Chondrocyte (in vitro differentiated cells): ENCODE measurements at regions not wholly inside any gene's neighbourhood (a gene's known extent, or its start where the extent isn't known, plus 50 kb on each side); places are given as distances from the start of the nearest gene placed in this dataset.

Source experiments
- DNase-seq: peaks from one replicate; pipeline ENCODE4 v3.0.0; 2021; ENCODE audit warnings: mixed read lengths, low spot score
- H3K27ac Mint-ChIP-seq: one replicate; pipeline ENCODE4 v1.8.0; 2021; ENCODE audit warnings: mild to moderate bottlenecking, moderate library complexity, mixed read lengths; ENCODE audit not compliant: unreplicated experiment
- H3K27me3 Mint-ChIP-seq: 2 replicates; pipeline ENCODE4 v1.8.0; 2021; ENCODE audit warnings: low read depth, mixed read lengths
- H3K36me3 Mint-ChIP-seq: 2 replicates; pipeline ENCODE4 v1.8.0; 2021; ENCODE audit warnings: low read depth, mixed read lengths
- H3K4me1 Mint-ChIP-seq: 2 replicates; pipeline ENCODE4 v1.8.0; 2021; ENCODE audit warnings: low read depth, mild to moderate bottlenecking, mixed read lengths
- H3K4me3 Mint-ChIP-seq: one replicate; pipeline ENCODE4 v1.8.0; 2021; ENCODE audit warnings: mild to moderate bottlenecking, moderate library complexity, mixed read lengths; ENCODE audit not compliant: unreplicated experiment
- H3K9me3 Mint-ChIP-seq: 2 replicates; pipeline ENCODE4 v1.8.0; 2021; ENCODE audit warnings: low read depth, mixed read lengths
- CTCF ChIP-seq: fragments of 200-600 bp; sonication (generic); IDR thresholded peaks from 2 replicates; pipeline ENCODE4 v1.5.0; 2021; ENCODE audit warnings: antibody characterized with exemption, mild to moderate bottlenecking, moderate library complexity

- no peak overlapping the region for H3K27ac Mint-ChIP-seq
- no peak for TF ChIP-seq CTCF
- no peak for DNase-seq
- H3K36me3 Mint-ChIP-seq, result peaks cover 10% of the 10 kb centered on the region
- H3K9me3 Mint-ChIP-seq, result peaks cover 24% of the 10 kb centered on the region
- H3K4me3 Mint-ChIP-seq, result no peak overlapping the region
- H3K4me1 Mint-ChIP-seq, result no peaks in the 10 kb centered on the region
- no peaks in the 10 kb centered on the region for H3K27me3 Mint-ChIP-seq
Measured at GRCh38 chr14:85366226-85366625, 163.7 kb upstream of the FLRT2 start.

GRCh38 chr14:85380881-85381280 lies 149.1 kb upstream of the FLRT2 start:
- Mint-ChIP-seq H3K9me3 (no peaks in the 10 kb centered on the region), H3K27ac (no peak overlapping the region), H3K4me3 (no peak overlapping the region), H3K36me3 (no peaks in the 10 kb centered on the region), H3K4me1 (peaks cover 15% of the 10 kb centered on the region), H3K27me3 (no peaks in the 10 kb centered on the region)
- no peak for DNase-seq
- no peak for TF ChIP-seq CTCF

GRCh38 chr14:85382341-85382740 lies 147.6 kb upstream of the FLRT2 start:
- no peaks in the 10 kb centered on the region for H3K36me3 Mint-ChIP-seq
- no peaks in the 10 kb centered on the region for H3K9me3 Mint-ChIP-seq
- no peak overlapping the region for H3K4me3 Mint-ChIP-seq
- no peak overlapping the region for H3K27ac Mint-ChIP-seq
- no peak for TF ChIP-seq CTCF
- H3K27me3 Mint-ChIP-seq, result no peaks in the 10 kb centered on the region
- peaks cover 15% of the 10 kb centered on the region for H3K4me1 Mint-ChIP-seq
- no peak for DNase-seq

- Mint-ChIP-seq H3K4me1 (peaks cover 8% of the 10 kb centered on the region), H3K27me3 (no peaks in the 10 kb centered on the region), H3K4me3 (no peak overlapping the region), H3K9me3 (no peaks in the 10 kb centered on the region), H3K27ac (no peak overlapping the region), H3K36me3 (no peaks in the 10 kb centered on the region)
- no peak for TF ChIP-seq CTCF
- DNase-seq, result no peak
Measured at GRCh38 chr14:85387181-85387580, 142.8 kb upstream of the FLRT2 start.

- Mint-ChIP-seq H3K27ac (no peak overlapping the region), H3K9me3 (no peaks in the 10 kb centered on the region), H3K36me3 (no peaks in the 10 kb centered on the region), H3K27me3 (no peaks in the 10 kb centered on the region), H3K4me3 (no peak overlapping the region), H3K4me1 (peaks cover 6% of the 10 kb centered on the region)
- no peak for TF ChIP-seq CTCF
- no peak for DNase-seq
Measured at GRCh38 chr14:85390236-85390635, 139.7 kb upstream of the FLRT2 start.
